PC-9 (cell line): ENCODE measurements at regions not wholly inside any gene's neighbourhood (a gene's known extent, or its start where the extent isn't known, plus 50 kb on each side); places are given as distances from the start of the nearest gene placed in this dataset.

Experiments used
- BruUV-seq: library from RNA; stranded (reverse); fragments of 400-500 nt; replicated peaks from 2 replicates; lab custom pipeline; 2021; lab: Mats Ljungman, UMichigan
- CTCF ChIA-PET: fragments of 300-600 bp; sonication (Branson Sonifier 250); formaldehyde crosslinking; loops from one replicate; lab custom pipeline; 2022; ENCODE audit warnings: antibody characterized with exemption; lab: Charles Lee
- POLR2A ChIA-PET: fragments of 300-600 bp; sonication (Branson Sonifier 250); formaldehyde crosslinking; loops from one replicate; lab custom pipeline; 2022; ENCODE audit warnings: antibody characterized with exemption; ENCODE audit not compliant: unreplicated experiment; lab: Charles Lee
- DNase-seq, 2 experiments: peaks; one replicate each; pipeline versions ENCODE4 v3.0.0 to v3.0.0-alpha.2; 2015 to 2022; ENCODE audit warnings: mixed read lengths in 1 of 2
- H2AFZ ChIP-seq: fragments of 200-600 bp; sonication (generic); 2 replicates; pipeline ENCODE4 v1.8.1; 2017; ENCODE audit warnings: antibody characterized with exemption
- H3F3A ChIP-seq: fragments of 200-600 bp; sonication (generic); 2 replicates; pipeline ENCODE4 v1.8.1; 2017; ENCODE audit warnings: antibody characterized with exemption, mild to moderate bottlenecking, low read depth; ENCODE audit not compliant: insufficient read depth
- H3K27ac ChIP-seq: fragments of 200-600 bp; sonication (generic); 2 replicates; pipeline ENCODE4 v1.6.1; 2016; ENCODE audit warnings: mixed run types
- H3K27me3 ChIP-seq: fragments of 200-600 bp; sonication (generic); 2 replicates; pipeline ENCODE4 v1.6.1; 2016; ENCODE audit warnings: low read depth, mixed run types; ENCODE audit not compliant: insufficient read depth
- H3K36me3 ChIP-seq: fragments of 200-600 bp; sonication (generic); 2 replicates; pipeline ENCODE4 v1.6.1; 2016; ENCODE audit warnings: low read depth, mixed run types
- H3K4me1 ChIP-seq: fragments of 200-600 bp; sonication (generic); replicated peaks from 2 replicates; pipeline ENCODE4 v1.6.1; 2016; ENCODE audit warnings: mixed run types; ENCODE audit not compliant: insufficient read depth
- H3K4me2 ChIP-seq: fragments of 200-600 bp; sonication (generic); 2 replicates; pipeline ENCODE4 v1.6.1; 2017; ENCODE audit warnings: mixed run types
- H3K4me3 ChIP-seq: fragments of 200-600 bp; sonication (generic); 2 replicates; pipeline ENCODE4 v1.6.1; 2016; ENCODE audit warnings: mixed run types
- H3K79me2 ChIP-seq: fragments of 200-600 bp; sonication (generic); 2 replicates; pipeline ENCODE4 v1.6.1; 2017; ENCODE audit warnings: low read depth, mixed run types
- H3K9me2 ChIP-seq: fragments of 200-600 bp; sonication (generic); 2 replicates; pipeline ENCODE4 v1.8.1; 2017; ENCODE audit warnings: mild to moderate bottlenecking; ENCODE audit not compliant: insufficient read depth
- H3K9me3 ChIP-seq: fragments of 200-600 bp; sonication (generic); 2 replicates; pipeline ENCODE4 v1.8.1; 2016; ENCODE audit warnings: low read depth; ENCODE audit not compliant: insufficient read depth
- H4K20me1 ChIP-seq: fragments of 200-600 bp; sonication (generic); 2 replicates; pipeline ENCODE4 v1.8.1; 2017; ENCODE audit not compliant: insufficient read depth
- CTCF ChIP-seq: fragments of 200-600 bp; sonication (generic); conservative IDR thresholded peaks from 2 replicates; pipeline ENCODE4 v1.6.1; 2017; ENCODE audit warnings: mixed run types, antibody characterized with exemption, mild to moderate bottlenecking, moderate library complexity
- EZH2 ChIP-seq: fragments of 200-600 bp; sonication (generic); IDR thresholded peaks from 2 replicates; pipeline ENCODE4 v1.8.0; 2017; ENCODE audit warnings: antibody characterized with exemption, low read depth
- intact Hi-C: fragments of 100-400 bp; cut with micrococcal nuclease; formaldehyde crosslinking; loops from one replicate; pipeline ENCODE4 v1.10.0; 2022; ENCODE audit not compliant: unreplicated experiment

GRCh38 chr9:20032413-20033006, 243.7 kb upstream of the SLC24A2 start:
- no peak for TF ChIP-seq CTCF
- no peak for TF ChIP-seq EZH2
- no peaks in the 10 kb centered on the region for H3K36me3 ChIP-seq
- no peak for DNase-seq
- H3K4me3 ChIP-seq = no peak overlapping the region
- POLR2A ChIA-PET = no interaction called here
- H3K27ac ChIP-seq = no peak overlapping the region
- no peaks in the 10 kb centered on the region for H3K4me1 ChIP-seq
- H3K9me3 ChIP-seq = no peaks in the 10 kb centered on the region
- H2AFZ ChIP-seq = no peak overlapping the region
- no peaks in the 10 kb centered on the region for H3K9me2 ChIP-seq
- no peaks in the 10 kb centered on the region for H3K27me3 ChIP-seq
- no peaks in the 10 kb centered on the region for H3K79me2 ChIP-seq
- CTCF ChIA-PET = no interaction called here
- H3K4me2 ChIP-seq = no peak overlapping the region
- no peaks in the 10 kb centered on the region for H3F3A ChIP-seq
- no TSS peak for BruUV-seq
- no peaks in the 10 kb centered on the region for H4K20me1 ChIP-seq
- intact Hi-C loops = no loop called here

- intact Hi-C loops = no loop called here
- H3K27me3 ChIP-seq = no peaks in the 10 kb centered on the region
- no peak overlapping the region for H3K4me3 ChIP-seq
- no peak for DNase-seq
- ChIA-PET POLR2A (no interaction called here), CTCF (no interaction called here)
- H3K79me2 ChIP-seq = no peaks in the 10 kb centered on the region
- H3K4me2 ChIP-seq = no peak overlapping the region
- H4K20me1 ChIP-seq = no peaks in the 10 kb centered on the region
- H2AFZ ChIP-seq = no peak overlapping the region
- BruUV-seq = no TSS peak
- H3K4me1 ChIP-seq = no peaks in the 10 kb centered on the region
- no peaks in the 10 kb centered on the region for H3F3A ChIP-seq
- H3K36me3 ChIP-seq = no peaks in the 10 kb centered on the region
- H3K9me3 ChIP-seq = no peaks in the 10 kb centered on the region
- H3K27ac ChIP-seq = no peak overlapping the region
- H3K9me2 ChIP-seq = no peaks in the 10 kb centered on the region
- TF ChIP-seq EZH2 = no peak
- TF ChIP-seq CTCF = no peak
Observed at GRCh38 chr9:20031836-20032235, 243.0 kb upstream of the SLC24A2 start.

- Histone ChIP-seq H3K79me2 (no peaks in the 10 kb centered on the region), H2AFZ (no peak overlapping the region), H3F3A (no peaks in the 10 kb centered on the region), H3K27ac (no peak overlapping the region), H3K4me3 (no peak overlapping the region), H3K4me1 (no peaks in the 10 kb centered on the region), H4K20me1 (no peaks in the 10 kb centered on the region), H3K9me2 (no peaks in the 10 kb centered on the region), H3K36me3 (no peaks in the 10 kb centered on the region), H3K4me2 (no peak overlapping the region), H3K9me3 (no peaks in the 10 kb centered on the region), H3K27me3 (no peaks in the 10 kb centered on the region)
- TF ChIP-seq CTCF (no peak), EZH2 (no peak)
- POLR2A ChIA-PET = no interaction called here
- CTCF ChIA-PET = no interaction called here
- BruUV-seq = no TSS peak
- intact Hi-C loops = no loop called here
- DNase-seq = no peak
Observed at GRCh38 chr9:20030671-20031070, 241.8 kb upstream of the SLC24A2 start.
